ENCODE measurements at regions not wholly inside any gene's neighbourhood (a gene's known extent, or its start where the extent isn't known, plus 50 kb on each side); places are given as distances from the start of the nearest gene placed in this dataset.

GRCh38 chr5:143676802-143677201 lies 135.2 kb upstream of the HMHB1 start:
- TF ChIP-seq CTCF (IDR thresholded peaks at IDR 0.05) = no peak
- TF ChIP-seq POLR2A (IDR thresholded peaks at IDR 0.05) = no peak
